Prostate gland (tissue), 2 donors: ENCODE measurements at regions not wholly inside any gene's neighbourhood (a gene's known extent, or its start where the extent isn't known, plus 50 kb on each side); places are given as distances from the start of the nearest gene placed in this dataset.

Experiments
- POLR2AphosphoS5 ChIP-seq: sonication (generic); formaldehyde crosslinking; IDR thresholded peaks from one replicate; pipeline ENCODE4 v1.6.1; 2017; ENCODE audit warnings: antibody characterized with exemption
- TF ChIP-seq, protein P1 (sequence below), 4 experiments: fragments of 200-600 bp in 2 of 4; fragments of 450-650 bp in 2 of 4; sonication (generic) in 2 of 4; IDR thresholded peaks; 1 replicate in 3 of 4; 2 replicates in 1 of 4; pipeline ENCODE4 v1.5.1; 2016 to 2019; ENCODE audit warnings: antibody characterized with exemption in 4 of 4, mild to moderate bottlenecking in 2 of 4, moderate library complexity in 2 of 4

DNA sequence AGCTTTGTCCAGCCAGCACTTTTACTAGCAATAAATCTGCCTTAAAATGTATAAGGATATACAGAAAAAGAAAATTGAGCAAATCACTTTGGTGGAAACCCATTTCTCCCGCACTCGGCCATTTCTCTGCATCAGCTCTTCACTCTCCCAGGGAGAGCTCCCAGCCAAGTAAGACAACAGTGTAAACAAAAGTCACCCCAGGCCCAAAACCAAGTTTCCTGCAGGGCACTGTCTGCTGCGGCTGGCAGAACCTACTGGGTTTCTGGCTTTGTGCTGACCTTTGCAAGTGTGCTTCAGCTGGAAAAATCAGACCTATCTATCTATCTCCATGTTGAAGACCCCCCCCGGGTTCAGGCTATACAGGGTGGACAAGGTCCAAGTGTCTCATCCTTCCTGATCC is 476.7 kb upstream of the CAMK1G start:
- no peak for TF ChIP-seq POLR2AphosphoS5
- TF ChIP-seq, protein P1, sequence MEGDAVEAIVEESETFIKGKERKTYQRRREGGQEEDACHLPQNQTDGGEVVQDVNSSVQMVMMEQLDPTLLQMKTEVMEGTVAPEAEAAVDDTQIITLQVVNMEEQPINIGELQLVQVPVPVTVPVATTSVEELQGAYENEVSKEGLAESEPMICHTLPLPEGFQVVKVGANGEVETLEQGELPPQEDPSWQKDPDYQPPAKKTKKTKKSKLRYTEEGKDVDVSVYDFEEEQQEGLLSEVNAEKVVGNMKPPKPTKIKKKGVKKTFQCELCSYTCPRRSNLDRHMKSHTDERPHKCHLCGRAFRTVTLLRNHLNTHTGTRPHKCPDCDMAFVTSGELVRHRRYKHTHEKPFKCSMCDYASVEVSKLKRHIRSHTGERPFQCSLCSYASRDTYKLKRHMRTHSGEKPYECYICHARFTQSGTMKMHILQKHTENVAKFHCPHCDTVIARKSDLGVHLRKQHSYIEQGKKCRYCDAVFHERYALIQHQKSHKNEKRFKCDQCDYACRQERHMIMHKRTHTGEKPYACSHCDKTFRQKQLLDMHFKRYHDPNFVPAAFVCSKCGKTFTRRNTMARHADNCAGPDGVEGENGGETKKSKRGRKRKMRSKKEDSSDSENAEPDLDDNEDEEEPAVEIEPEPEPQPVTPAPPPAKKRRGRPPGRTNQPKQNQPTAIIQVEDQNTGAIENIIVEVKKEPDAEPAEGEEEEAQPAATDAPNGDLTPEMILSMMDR (IDR thresholded peaks at IDR 0.05), result no peak
